Neural cell (in vitro differentiated cells): ENCODE measurements at regions not wholly inside any gene's neighbourhood (a gene's known extent, or its start where the extent isn't known, plus 50 kb on each side); places are given as distances from the start of the nearest gene placed in this dataset.

Source experiments
- H2AFZ ChIP-seq: fragments of 200-600, 300-800 bp; sonication (generic), shearing (Covaris generic); 2 replicates; pipeline ENCODE4 v1.6.0; 2014; ENCODE audit warnings: low read depth, mild to moderate bottlenecking, antibody characterized with exemption, low read length, moderate library complexity
- H3F3A ChIP-seq: fragments of 200-600 bp; shearing (Covaris generic); 2 replicates; pipeline ENCODE4 v1.6.1; 2016; ENCODE audit warnings: mild to moderate bottlenecking, moderate library complexity, mixed read lengths, antibody characterized with exemption, low read length; ENCODE audit not compliant: insufficient read depth, poor library complexity, severe bottlenecking
- H3K27ac ChIP-seq: fragments of 200-600, 300-800 bp; sonication (generic), shearing (Covaris generic); 2 replicates; pipeline ENCODE4 v1.5.1; 2014; ENCODE audit warnings: mild to moderate bottlenecking, low read length, moderate library complexity
- H3K27me3 ChIP-seq: fragments of 300-800, 200-600 bp; sonication (generic), shearing (Covaris generic); 2 replicates; pipeline ENCODE4 v1.6.0; 2014; ENCODE audit warnings: mild to moderate bottlenecking, low read depth, low read length, moderate library complexity; ENCODE audit not compliant: insufficient read depth
- H3K36me3 ChIP-seq: fragments of 300-800, 200-600 bp; sonication (generic), shearing (Covaris generic); 2 replicates; pipeline ENCODE4 v1.5.1; 2014; ENCODE audit warnings: mild to moderate bottlenecking, antibody characterized with exemption, low read length, moderate library complexity; ENCODE audit not compliant: insufficient read depth
- H3K4me2 ChIP-seq: fragments of 300-800, 200-600 bp; sonication (generic), shearing (Covaris generic); 2 replicates; pipeline ENCODE4 v1.6.0; 2014; ENCODE audit warnings: mild to moderate bottlenecking, low read length
- H3K4me3 ChIP-seq: fragments of 300-800, 200-600 bp; sonication (generic), shearing (Covaris generic); 2 replicates; pipeline ENCODE4 v1.5.1; 2014; ENCODE audit warnings: mild to moderate bottlenecking, low read length, moderate library complexity
- H3K79me2 ChIP-seq: fragments of 200-600 bp; shearing (Covaris generic); replicated peaks from 2 replicates; pipeline ENCODE4 v1.6.0; 2014; ENCODE audit warnings: mild to moderate bottlenecking, low read length, moderate library complexity; ENCODE audit not compliant: insufficient read depth
- H3K9ac ChIP-seq: fragments of 300-800, 200-600 bp; sonication (generic), shearing (Covaris generic); 2 replicates; pipeline ENCODE4 v1.6.1; 2016; ENCODE audit warnings: mild to moderate bottlenecking, low read length, mixed read lengths
- H3K9me2 ChIP-seq: fragments of 200-600 bp; shearing (Covaris generic); 2 replicates; pipeline ENCODE4 v1.6.1; 2016; ENCODE audit warnings: mild to moderate bottlenecking, low read length, mixed read lengths; ENCODE audit not compliant: insufficient read depth
- H3K9me3 ChIP-seq: fragments of 200-600, 300-800 bp; sonication (generic), shearing (Covaris generic); 2 replicates; pipeline ENCODE4 v1.6.1; 2016; ENCODE audit warnings: mild to moderate bottlenecking, mixed run types, low read length, moderate library complexity, mixed read lengths
- H4K20me1 ChIP-seq: fragments of 200-600 bp; shearing (Covaris generic); 2 replicates; pipeline ENCODE4 v1.6.1; 2016; ENCODE audit warnings: mild to moderate bottlenecking, mixed run types; ENCODE audit not compliant: insufficient read depth
- EP300 ChIP-seq: fragments of 450-650 bp; conservative IDR thresholded peaks from 2 replicates; pipeline ENCODE4 v1.6.1; 2014; ENCODE audit warnings: antibody characterized with exemption, mild to moderate bottlenecking, moderate library complexity; ENCODE audit not compliant: poor library complexity, severe bottlenecking
- EZH2 ChIP-seq: fragments of 200-600, 300-800 bp; shearing (Covaris generic), sonication (generic); IDR thresholded peaks from 2 replicates; pipeline ENCODE4 v1.6.1; 2014; ENCODE audit warnings: antibody characterized with exemption, low read length, borderline replicate concordance, mild to moderate bottlenecking; ENCODE audit not compliant: insufficient read depth, poor library complexity, severe bottlenecking
- MXI1 ChIP-seq: fragments of 450-650 bp; conservative IDR thresholded peaks from 2 replicates; pipeline ENCODE4 v1.6.1; 2014; ENCODE audit warnings: antibody characterized with exemption, mild to moderate bottlenecking; ENCODE audit not compliant: poor library complexity, severe bottlenecking
- POLR2AphosphoS5 ChIP-seq: IDR thresholded peaks from 2 replicates; pipeline ENCODE4 v1.6.1; 2012
- RAD21 ChIP-seq: fragments of 450-650 bp; conservative IDR thresholded peaks from 2 replicates; pipeline ENCODE4 v1.6.1; 2014; ENCODE audit warnings: antibody characterized with exemption, mild to moderate bottlenecking, moderate library complexity
- SMC3 ChIP-seq: fragments of 450-650 bp; conservative IDR thresholded peaks from 2 replicates; pipeline ENCODE4 v1.6.1; 2014; ENCODE audit warnings: antibody characterized with exemption, mild to moderate bottlenecking, moderate library complexity; ENCODE audit not compliant: poor library complexity
- TAF1 ChIP-seq: IDR thresholded peaks from 2 replicates; pipeline ENCODE4 v1.6.1; 2012; ENCODE audit warnings: low read depth
- TF ChIP-seq, protein P1 (sequence below): IDR thresholded peaks from 2 replicates; pipeline ENCODE4 v1.6.1; 2012; ENCODE audit warnings: borderline replicate concordance
- TF ChIP-seq, protein P2 (sequence below): fragments of 450-650 bp; IDR thresholded peaks from 2 replicates; pipeline ENCODE4 v1.5.1; 2014; ENCODE audit warnings: antibody characterized with exemption, mild to moderate bottlenecking, moderate library complexity; ENCODE audit not compliant: poor library complexity, severe bottlenecking

DNA sequence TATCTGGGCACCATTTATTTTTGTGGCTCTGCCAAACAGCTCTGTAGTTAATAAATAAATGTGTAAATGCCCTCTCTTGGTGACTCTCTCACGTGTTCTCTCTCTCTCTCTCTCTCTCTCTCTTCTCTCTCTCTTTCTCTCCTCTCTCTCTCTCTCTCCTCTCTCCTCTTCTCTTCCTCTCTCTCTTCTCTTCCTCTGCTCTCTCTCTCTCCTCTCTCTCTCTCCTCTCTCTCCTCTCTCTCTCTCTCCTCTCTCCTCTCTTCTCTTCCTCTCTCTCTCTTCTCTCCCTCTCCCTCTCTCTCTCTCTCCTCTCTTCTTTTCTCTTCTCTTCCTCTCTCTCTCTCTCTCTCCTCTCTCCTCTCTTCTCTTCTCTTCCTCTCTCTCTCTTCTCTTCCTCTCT is 145.8 kb upstream of the TMEM72 start:
- TF ChIP-seq, protein P1, sequence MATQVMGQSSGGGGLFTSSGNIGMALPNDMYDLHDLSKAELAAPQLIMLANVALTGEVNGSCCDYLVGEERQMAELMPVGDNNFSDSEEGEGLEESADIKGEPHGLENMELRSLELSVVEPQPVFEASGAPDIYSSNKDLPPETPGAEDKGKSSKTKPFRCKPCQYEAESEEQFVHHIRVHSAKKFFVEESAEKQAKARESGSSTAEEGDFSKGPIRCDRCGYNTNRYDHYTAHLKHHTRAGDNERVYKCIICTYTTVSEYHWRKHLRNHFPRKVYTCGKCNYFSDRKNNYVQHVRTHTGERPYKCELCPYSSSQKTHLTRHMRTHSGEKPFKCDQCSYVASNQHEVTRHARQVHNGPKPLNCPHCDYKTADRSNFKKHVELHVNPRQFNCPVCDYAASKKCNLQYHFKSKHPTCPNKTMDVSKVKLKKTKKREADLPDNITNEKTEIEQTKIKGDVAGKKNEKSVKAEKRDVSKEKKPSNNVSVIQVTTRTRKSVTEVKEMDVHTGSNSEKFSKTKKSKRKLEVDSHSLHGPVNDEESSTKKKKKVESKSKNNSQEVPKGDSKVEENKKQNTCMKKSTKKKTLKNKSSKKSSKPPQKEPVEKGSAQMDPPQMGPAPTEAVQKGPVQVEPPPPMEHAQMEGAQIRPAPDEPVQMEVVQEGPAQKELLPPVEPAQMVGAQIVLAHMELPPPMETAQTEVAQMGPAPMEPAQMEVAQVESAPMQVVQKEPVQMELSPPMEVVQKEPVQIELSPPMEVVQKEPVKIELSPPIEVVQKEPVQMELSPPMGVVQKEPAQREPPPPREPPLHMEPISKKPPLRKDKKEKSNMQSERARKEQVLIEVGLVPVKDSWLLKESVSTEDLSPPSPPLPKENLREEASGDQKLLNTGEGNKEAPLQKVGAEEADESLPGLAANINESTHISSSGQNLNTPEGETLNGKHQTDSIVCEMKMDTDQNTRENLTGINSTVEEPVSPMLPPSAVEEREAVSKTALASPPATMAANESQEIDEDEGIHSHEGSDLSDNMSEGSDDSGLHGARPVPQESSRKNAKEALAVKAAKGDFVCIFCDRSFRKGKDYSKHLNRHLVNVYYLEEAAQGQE = no peak
- TF ChIP-seq, protein P2, sequence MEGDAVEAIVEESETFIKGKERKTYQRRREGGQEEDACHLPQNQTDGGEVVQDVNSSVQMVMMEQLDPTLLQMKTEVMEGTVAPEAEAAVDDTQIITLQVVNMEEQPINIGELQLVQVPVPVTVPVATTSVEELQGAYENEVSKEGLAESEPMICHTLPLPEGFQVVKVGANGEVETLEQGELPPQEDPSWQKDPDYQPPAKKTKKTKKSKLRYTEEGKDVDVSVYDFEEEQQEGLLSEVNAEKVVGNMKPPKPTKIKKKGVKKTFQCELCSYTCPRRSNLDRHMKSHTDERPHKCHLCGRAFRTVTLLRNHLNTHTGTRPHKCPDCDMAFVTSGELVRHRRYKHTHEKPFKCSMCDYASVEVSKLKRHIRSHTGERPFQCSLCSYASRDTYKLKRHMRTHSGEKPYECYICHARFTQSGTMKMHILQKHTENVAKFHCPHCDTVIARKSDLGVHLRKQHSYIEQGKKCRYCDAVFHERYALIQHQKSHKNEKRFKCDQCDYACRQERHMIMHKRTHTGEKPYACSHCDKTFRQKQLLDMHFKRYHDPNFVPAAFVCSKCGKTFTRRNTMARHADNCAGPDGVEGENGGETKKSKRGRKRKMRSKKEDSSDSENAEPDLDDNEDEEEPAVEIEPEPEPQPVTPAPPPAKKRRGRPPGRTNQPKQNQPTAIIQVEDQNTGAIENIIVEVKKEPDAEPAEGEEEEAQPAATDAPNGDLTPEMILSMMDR = no peak
- no peak for TF ChIP-seq SMC3
- TF ChIP-seq RAD21 = no peak
- TF ChIP-seq POLR2AphosphoS5 = no peak
- TF ChIP-seq EP300 = no peak
- TF ChIP-seq MXI1 = no peak
- no peak for TF ChIP-seq EZH2
- no peak for TF ChIP-seq TAF1

DNA sequence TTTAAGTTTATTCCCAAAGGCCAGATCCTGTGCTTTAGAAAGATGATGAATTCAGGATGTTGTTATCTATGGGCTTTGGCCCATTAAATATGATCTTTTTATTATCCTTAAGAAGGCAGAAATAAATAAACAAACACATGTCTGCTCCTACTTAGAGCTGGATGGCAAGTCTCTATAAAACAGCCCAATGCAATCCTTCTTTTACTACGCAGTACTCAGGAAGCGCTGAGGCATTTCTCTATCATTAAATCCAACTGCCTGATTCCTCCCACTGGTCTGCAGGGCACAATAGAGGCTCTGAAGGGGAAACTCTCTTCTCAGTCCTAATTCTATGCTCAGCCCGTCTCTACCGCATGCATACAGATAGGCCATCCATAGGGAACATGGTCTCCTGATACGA is 144.5 kb upstream of the TMEM72 start:
- Histone ChIP-seq H3K27ac (no peak overlapping the region), H3K9me2 (no peaks in the 10 kb centered on the region), H3K79me2 (no peaks in the 10 kb centered on the region), H4K20me1 (no peaks in the 10 kb centered on the region), H2AFZ (no peak overlapping the region), H3K4me3 (no peak overlapping the region), H3K9ac (no peak overlapping the region), H3F3A (no peaks in the 10 kb centered on the region), H3K9me3 (no peaks in the 10 kb centered on the region), H3K4me2 (no peak overlapping the region), H3K27me3 (no peaks in the 10 kb centered on the region), H3K36me3 (no peaks in the 10 kb centered on the region)
- TF ChIP-seq EP300 (no peak), EZH2 (no peak), MXI1 (no peak), TAF1 (no peak), SMC3 (no peak), RAD21 (no peak), POLR2AphosphoS5 (no peak)
- TF ChIP-seq, protein P2 = no peak
- TF ChIP-seq, protein P1 = no peak

More for the DNA sequence above, 145.8 kb upstream of the TMEM72 start:
- H3K9ac ChIP-seq = no peak overlapping the region
- no peaks in the 10 kb centered on the region for H3K79me2 ChIP-seq
- H3K4me2 ChIP-seq = no peak overlapping the region
- no peak overlapping the region for H3K27ac ChIP-seq
- H3K4me3 ChIP-seq = no peak overlapping the region
- H3K9me3 ChIP-seq = no peaks in the 10 kb centered on the region
- no peak overlapping the region for H2AFZ ChIP-seq
- H3K9me2 ChIP-seq = no peaks in the 10 kb centered on the region
- H3F3A ChIP-seq = no peaks in the 10 kb centered on the region
- no peaks in the 10 kb centered on the region for H3K36me3 ChIP-seq
- H3K27me3 ChIP-seq = no peaks in the 10 kb centered on the region
- no peaks in the 10 kb centered on the region for H4K20me1 ChIP-seq
